Parathyroid adenoma (tissue), 2 donors: ENCODE measurements at regions not wholly inside any gene's neighbourhood (a gene's known extent, or its start where the extent isn't known, plus 50 kb on each side); places are given as distances from the start of the nearest gene placed in this dataset.

ENCODE experiments used
- H2AFZ ChIP-seq: fragments of 300-600 bp; sonication (generic); one replicate; pipeline ENCODE4 v1.7.0; 2017; ENCODE audit warnings: antibody characterized with exemption, mild to moderate bottlenecking
- H3K27ac ChIP-seq: fragments of 300-600 bp; sonication (generic); one replicate; pipeline ENCODE4 v1.7.0; 2017
- H3K27me3 ChIP-seq: fragments of 300-600 bp; sonication (generic); one replicate; pipeline ENCODE4 v1.7.0; 2017; ENCODE audit warnings: low read length; ENCODE audit not compliant: control insufficient read depth, insufficient read depth
- H3K36me3 ChIP-seq: fragments of 300-600 bp; sonication (generic); one replicate; pipeline ENCODE4 v1.7.0; 2017; ENCODE audit warnings: low read length; ENCODE audit not compliant: control insufficient read depth, insufficient read depth
- H3K4me1 ChIP-seq: fragments of 300-600 bp; sonication (generic); one replicate; pipeline ENCODE4 v1.7.0; 2017; ENCODE audit warnings: control low read depth
- H3K4me2 ChIP-seq: fragments of 300-600 bp; sonication (generic); one replicate; pipeline ENCODE4 v1.7.0; 2017; ENCODE audit warnings: low read length
- H3K4me3 ChIP-seq: fragments of 300-600 bp; sonication (generic); one replicate; pipeline ENCODE4 v1.7.0; 2017; ENCODE audit warnings: low read depth, low read length
- H3K79me2 ChIP-seq: fragments of 300-600 bp; sonication (generic); one replicate; pipeline ENCODE4 v1.7.0; 2017; ENCODE audit warnings: control low read depth
- H3K9ac ChIP-seq: fragments of 300-600 bp; sonication (generic); one replicate; pipeline ENCODE4 v1.7.0; 2017; ENCODE audit warnings: mild to moderate bottlenecking
- H3K9me3 ChIP-seq: fragments of 300-600 bp; sonication (generic); one replicate; pipeline ENCODE4 v1.7.0; 2017; ENCODE audit warnings: low read length; ENCODE audit not compliant: control insufficient read depth
- TF ChIP-seq, protein P1 (sequence below): fragments of 300-600 bp; sonication (generic); IDR thresholded peaks from one replicate; pipeline ENCODE4 v1.7.0; 2017; ENCODE audit warnings: antibody characterized with exemption, mild to moderate bottlenecking
- donor health status: primary hyperparathyroidism.

DNA sequence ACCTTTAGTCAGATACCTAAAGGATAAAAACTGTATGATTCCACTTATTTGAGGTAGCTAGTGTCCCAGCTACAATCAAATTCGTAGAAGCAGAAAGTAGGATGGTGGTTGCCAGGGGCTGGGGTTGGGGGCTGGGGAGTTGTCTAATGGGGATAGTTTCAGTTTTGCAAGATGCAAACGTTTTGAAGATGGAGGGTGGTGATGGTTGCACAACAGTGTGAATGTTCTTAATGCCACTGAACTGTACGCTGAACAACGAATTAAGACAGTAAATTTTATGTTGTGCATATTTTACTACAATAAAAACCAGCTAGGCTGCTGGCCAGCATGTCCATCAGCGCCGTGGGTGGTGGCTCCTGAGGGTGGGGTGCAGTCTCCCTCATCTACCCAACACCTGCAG is 137.8 kb downstream of the GADD45G start:
- Histone ChIP-seq H3K27ac (no peak overlapping the region), H3K27me3 (no peaks in the 10 kb centered on the region), H3K4me3 (no peak overlapping the region), H3K9ac (no peak overlapping the region), H2AFZ (no peak overlapping the region), H3K9me3 (no peaks in the 10 kb centered on the region), H3K36me3 (no peaks in the 10 kb centered on the region), H3K79me2 (no peaks in the 10 kb centered on the region), H3K4me2 (no peak overlapping the region), H3K4me1 (peaks cover 19% of the 10 kb centered on the region)
- TF ChIP-seq, protein P1, sequence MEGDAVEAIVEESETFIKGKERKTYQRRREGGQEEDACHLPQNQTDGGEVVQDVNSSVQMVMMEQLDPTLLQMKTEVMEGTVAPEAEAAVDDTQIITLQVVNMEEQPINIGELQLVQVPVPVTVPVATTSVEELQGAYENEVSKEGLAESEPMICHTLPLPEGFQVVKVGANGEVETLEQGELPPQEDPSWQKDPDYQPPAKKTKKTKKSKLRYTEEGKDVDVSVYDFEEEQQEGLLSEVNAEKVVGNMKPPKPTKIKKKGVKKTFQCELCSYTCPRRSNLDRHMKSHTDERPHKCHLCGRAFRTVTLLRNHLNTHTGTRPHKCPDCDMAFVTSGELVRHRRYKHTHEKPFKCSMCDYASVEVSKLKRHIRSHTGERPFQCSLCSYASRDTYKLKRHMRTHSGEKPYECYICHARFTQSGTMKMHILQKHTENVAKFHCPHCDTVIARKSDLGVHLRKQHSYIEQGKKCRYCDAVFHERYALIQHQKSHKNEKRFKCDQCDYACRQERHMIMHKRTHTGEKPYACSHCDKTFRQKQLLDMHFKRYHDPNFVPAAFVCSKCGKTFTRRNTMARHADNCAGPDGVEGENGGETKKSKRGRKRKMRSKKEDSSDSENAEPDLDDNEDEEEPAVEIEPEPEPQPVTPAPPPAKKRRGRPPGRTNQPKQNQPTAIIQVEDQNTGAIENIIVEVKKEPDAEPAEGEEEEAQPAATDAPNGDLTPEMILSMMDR, result no peak

DNA sequence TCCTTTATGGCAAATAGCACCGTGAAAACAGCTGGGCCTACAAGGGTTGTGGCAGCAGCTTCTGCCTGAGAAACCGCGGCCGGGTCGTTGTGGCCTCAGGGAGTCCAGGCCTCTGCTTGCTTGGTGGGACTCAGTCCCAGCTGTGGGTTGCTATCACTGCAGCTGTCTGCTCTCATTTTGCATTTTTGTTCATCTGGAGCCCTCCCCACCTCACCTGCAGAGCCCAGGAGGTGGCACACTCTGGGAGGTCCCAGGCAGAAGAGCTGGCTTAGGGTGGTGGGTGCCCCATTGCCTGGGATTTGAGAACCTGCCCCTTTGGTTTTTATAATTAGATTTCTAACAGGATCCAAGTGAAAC is 138.4 kb downstream of the GADD45G start:
- Histone ChIP-seq H3K9ac (no peak overlapping the region), H3K36me3 (no peaks in the 10 kb centered on the region), H3K27ac (no peak overlapping the region), H3K4me2 (no peak overlapping the region), H3K4me3 (no peak overlapping the region), H3K27me3 (no peaks in the 10 kb centered on the region), H3K4me1 (peaks cover 15% of the 10 kb centered on the region), H3K79me2 (no peaks in the 10 kb centered on the region), H3K9me3 (no peaks in the 10 kb centered on the region), H2AFZ (peak overlapping the region; percentile 27)
- TF ChIP-seq, protein P1, result no peak

DNA sequence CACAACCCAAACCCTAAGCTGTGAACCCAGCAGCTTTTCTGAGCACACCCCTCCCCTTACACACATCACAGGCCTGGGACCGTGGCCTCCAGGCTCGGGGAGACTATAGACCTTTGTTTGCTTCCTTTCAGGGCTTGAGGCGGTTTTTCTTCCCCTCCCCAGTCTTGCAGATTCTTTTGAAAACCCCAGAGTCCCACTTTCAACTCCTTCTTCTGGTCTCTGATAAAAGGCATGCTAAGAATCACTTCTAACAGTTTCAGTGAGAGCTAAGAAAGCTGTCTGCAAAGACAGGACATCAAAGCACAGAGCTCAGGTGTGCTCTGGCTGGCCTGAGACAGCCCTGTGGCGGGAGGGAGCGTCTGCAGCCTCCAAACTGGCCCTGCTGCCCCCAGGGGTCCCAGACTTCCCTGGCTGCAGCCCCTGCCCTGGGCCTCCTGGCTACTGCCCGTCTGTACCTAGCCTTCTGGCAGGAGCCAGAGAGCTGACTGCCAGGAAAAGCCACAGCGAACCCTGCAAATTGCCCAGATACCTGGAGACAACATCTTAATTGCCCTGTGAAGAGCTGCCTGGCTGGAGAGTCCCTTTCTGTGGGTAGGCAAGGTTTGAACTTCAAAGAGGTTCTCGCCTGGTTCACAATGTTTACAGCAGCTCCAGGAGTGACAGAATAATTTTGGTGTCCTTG is 138.9 kb downstream of the GADD45G start:
- TF ChIP-seq, protein P1, result no peak
- Histone ChIP-seq H3K4me1 (peaks cover 16% of the 10 kb centered on the region), H3K36me3 (no peaks in the 10 kb centered on the region), H3K27me3 (no peaks in the 10 kb centered on the region), H3K9me3 (no peaks in the 10 kb centered on the region), H3K27ac (no peak overlapping the region), H3K9ac (no peak overlapping the region), H3K4me3 (no peak overlapping the region), H2AFZ (peak overlapping the region; percentile 27), H3K79me2 (no peaks in the 10 kb centered on the region), H3K4me2 (no peak overlapping the region)

DNA sequence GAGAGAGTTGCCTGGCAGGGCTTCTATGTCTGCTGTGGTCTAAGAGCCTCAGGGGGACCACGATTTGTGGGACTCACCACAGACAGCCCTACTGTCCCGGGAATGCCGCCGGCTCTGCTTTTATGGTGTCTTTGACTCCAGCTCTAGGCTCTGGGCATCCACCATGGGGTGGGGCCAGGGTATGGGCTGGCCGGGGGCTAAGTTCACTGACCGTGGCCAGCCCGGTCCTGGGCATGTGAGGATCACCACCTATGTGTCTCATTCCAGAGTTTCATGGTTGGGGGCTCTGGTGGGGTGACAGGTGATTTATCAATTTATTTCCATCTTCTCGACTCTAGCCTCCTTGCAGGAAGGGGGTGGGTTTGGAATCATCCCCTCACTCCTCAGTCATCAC is 139.4 kb downstream of the GADD45G start:
- Histone ChIP-seq H3K4me2 (no peak overlapping the region), H2AFZ (no peak overlapping the region), H3K27me3 (no peaks in the 10 kb centered on the region), H3K36me3 (no peaks in the 10 kb centered on the region), H3K27ac (no peak overlapping the region), H3K79me2 (no peaks in the 10 kb centered on the region), H3K9ac (no peak overlapping the region), H3K4me1 (peaks cover 12% of the 10 kb centered on the region), H3K9me3 (no peaks in the 10 kb centered on the region), H3K4me3 (no peak overlapping the region)
- TF ChIP-seq, protein P1, result no peak

DNA sequence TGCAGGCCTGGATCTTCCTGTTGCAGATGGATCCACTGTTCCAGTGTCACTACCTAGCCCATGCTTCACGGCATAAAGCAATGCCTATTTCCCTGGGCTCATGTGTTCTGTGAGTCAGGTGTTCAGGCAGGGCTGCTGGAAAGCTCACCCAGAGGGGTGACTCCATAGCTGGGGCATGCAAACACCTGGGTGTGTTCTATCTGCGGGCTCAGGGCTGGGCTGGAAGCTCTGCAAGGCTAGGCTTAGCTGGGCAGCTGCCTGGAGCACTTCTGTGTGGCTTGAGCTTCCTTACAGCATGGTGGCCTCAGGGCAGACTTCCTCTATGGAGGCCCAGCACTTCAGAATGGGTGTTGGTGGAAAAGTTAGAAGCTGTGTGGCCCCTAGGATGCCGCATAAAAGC is 139.9 kb downstream of the GADD45G start:
- no peaks in the 10 kb centered on the region for H3K9me3 ChIP-seq
- no peaks in the 10 kb centered on the region for H3K79me2 ChIP-seq
- H3K27me3 ChIP-seq, result no peaks in the 10 kb centered on the region
- H3K4me3 ChIP-seq, result no peak overlapping the region
- H3K27ac ChIP-seq, result no peak overlapping the region
- H3K4me1 ChIP-seq, result peaks cover 12% of the 10 kb centered on the region
- H3K9ac ChIP-seq, result no peak overlapping the region
- H2AFZ ChIP-seq, result no peak overlapping the region
- H3K36me3 ChIP-seq, result no peaks in the 10 kb centered on the region
- TF ChIP-seq, protein P1, result no peak
- no peak overlapping the region for H3K4me2 ChIP-seq
